A549 (cell line): ENCODE measurements at regions not wholly inside any gene's neighbourhood (a gene's known extent, or its start where the extent isn't known, plus 50 kb on each side); places are given as distances from the start of the nearest gene placed in this dataset.

ENCODE experiments used
- ATAC-seq, 2 experiments: fragments of 200-7000 bp in 1 of 2; fragments of >200 bp in 1 of 2; cut with Nextera tagmentation in 1 of 2; cut with Tn5 transposase in 1 of 2; 3 replicates each; pipeline versions ENCODE4 v1.8.0 to v1.9.1; 2018 to 2020; ENCODE audit warnings: mild to moderate bottlenecking in 1 of 2, moderate library complexity in 1 of 2
- CTCF ChIA-PET: fragments of 300-600 bp; sonication (Branson Sonifier 250); formaldehyde crosslinking; extraction: SDS; loops from one replicate; lab custom pipeline; 2021; ENCODE audit warnings: antibody characterized with exemption, inconsistent platforms; lab: Yijun Ruan, JAX
- POLR2A ChIA-PET: fragments of 350-600 bp; formaldehyde crosslinking; extraction: SDS; loops from one replicate; lab custom pipeline; 2021; ENCODE audit warnings: antibody characterized with exemption, inconsistent platforms; lab: Yijun Ruan, JAX
- DNase-seq, 2 experiments: peaks; one replicate each; pipeline versions ENCODE4 v3.0.0 to v3.0.0-alpha.2; 2011 to 2016; ENCODE audit warnings: low read depth in 1 of 2, low spot score in 1 of 2
- FAIRE-seq: peaks from 2 replicates; lab custom pipeline; 2011; peaks lifted over from hg19 to GRCh38; lab: Jason Lieb, UNC
- H3K27ac ChIP-seq, 2 experiments: fragments of >200 bp; sonication (Bioruptor Twin); formaldehyde crosslinking; 3 replicates each; pipeline ENCODE4 v1.5.1; 2016 to 2017
- H3K4me1 ChIP-seq: fragments of >200 bp; sonication (Bioruptor Twin); formaldehyde crosslinking; 3 replicates; pipeline ENCODE4 v1.6.1; 2016
- H3K4me2 ChIP-seq: fragments of >200 bp; sonication (Bioruptor Twin); formaldehyde crosslinking; 3 replicates; pipeline ENCODE4 v1.6.1; 2016
- H3K4me3 ChIP-seq: fragments of >200 bp; sonication (Bioruptor Twin); formaldehyde crosslinking; 3 replicates; pipeline ENCODE4 v1.5.1; 2016
- H3K9me3 ChIP-seq: fragments of >200 bp; sonication (Bioruptor Twin); formaldehyde crosslinking; 3 replicates; pipeline ENCODE4 v1.6.1; 2016
- BHLHE40 ChIP-seq: IDR thresholded peaks from 2 replicates; pipeline ENCODE4 v1.6.1; 2012; ENCODE audit warnings: low read depth, low read length, inconsistent platforms
- CHD2 ChIP-seq: fragments of 150-350 bp; IDR thresholded peaks from 2 replicates; pipeline ENCODE4 v1.6.1; 2014; ENCODE audit warnings: low read length; ENCODE audit not compliant: partially characterized antibody
- CHD4 ChIP-seq: fragments of 200-600 bp; sonication (generic); IDR thresholded peaks from 2 replicates; pipeline ENCODE4 v1.6.1; 2016; ENCODE audit warnings: antibody characterized with exemption, mild to moderate bottlenecking, borderline replicate concordance
- E2F6 ChIP-seq: IDR thresholded peaks from 2 replicates; pipeline ENCODE4 v1.6.1; 2012; ENCODE audit warnings: low read depth, borderline replicate concordance
- EHF ChIP-seq: fragments of 250-450 bp; sonication (Bioruptor Pico); IDR thresholded peaks from 2 replicates; pipeline ENCODE4 v1.5.0; 2020; ENCODE audit warnings: mild to moderate bottlenecking
- ESRRA ChIP-seq: fragments of 150-350 bp; IDR thresholded peaks from 2 replicates; pipeline ENCODE4 v1.6.1; 2014; ENCODE audit warnings: mild to moderate bottlenecking, low read length, borderline replicate concordance
- FOSB ChIP-seq: fragments of 250-450 bp; sonication (Bioruptor Pico); IDR thresholded peaks from 2 replicates; pipeline ENCODE4 v1.5.0; 2020; ENCODE audit warnings: mild to moderate bottlenecking, moderate library complexity
- GATA3 ChIP-seq: IDR thresholded peaks from 2 replicates; pipeline ENCODE4 v1.6.1; 2012; ENCODE audit warnings: borderline replicate concordance
- HOXA7 ChIP-seq: fragments of 250-450 bp; sonication (Bioruptor Pico); IDR thresholded peaks from 2 replicates; pipeline ENCODE4 v1.5.0; 2020; ENCODE audit warnings: mild to moderate bottlenecking, moderate library complexity
- HOXB13 ChIP-seq: fragments of 250-450 bp; sonication (Bioruptor Pico); IDR thresholded peaks from 2 replicates; pipeline ENCODE4 v1.5.0; 2020; ENCODE audit warnings: low read depth, mild to moderate bottlenecking, moderate library complexity
- HOXB5 ChIP-seq: fragments of 250-450 bp; sonication (Bioruptor Pico); IDR thresholded peaks from 2 replicates; pipeline ENCODE4 v1.5.0; 2020; ENCODE audit warnings: mild to moderate bottlenecking, moderate library complexity
- JUNB ChIP-seq: fragments of >200 bp; sonication (Bioruptor Twin); formaldehyde crosslinking; IDR thresholded peaks from 2 replicates; pipeline ENCODE4 v1.6.1; 2016
- KDM1A ChIP-seq: fragments of 200-600 bp; sonication (generic); IDR thresholded peaks from 2 replicates; pipeline ENCODE4 v1.6.1; 2016; ENCODE audit warnings: low read depth, mild to moderate bottlenecking
- KDM5A ChIP-seq: fragments of 200-600 bp; sonication (generic); IDR thresholded peaks from 2 replicates; pipeline ENCODE4 v1.6.1; 2016; ENCODE audit warnings: antibody characterized with exemption, mild to moderate bottlenecking
- MAX ChIP-seq: IDR thresholded peaks from 2 replicates; pipeline ENCODE4 v1.6.1; 2012
- MAZ ChIP-seq: fragments of 150-350 bp; IDR thresholded peaks from 2 replicates; pipeline ENCODE4 v1.6.1; 2014; ENCODE audit warnings: antibody characterized with exemption, low read depth, low read length, borderline replicate concordance
- MYC ChIP-seq: IDR thresholded peaks from 2 replicates; pipeline ENCODE4 v1.6.1; 2012; ENCODE audit warnings: mild to moderate bottlenecking, inconsistent platforms, low read length, improper control_type of control experiment, borderline replicate concordance
- NFE2L2 ChIP-seq: fragments of 150-350 bp; conservative IDR thresholded peaks from 2 replicates; pipeline ENCODE4 v1.6.1; 2014; ENCODE audit warnings: low read length
- NR3C1 ChIP-seq: fragments of >200 bp; sonication (Bioruptor Twin); formaldehyde crosslinking; IDR thresholded peaks from 3 replicates; pipeline ENCODE4 v1.6.1; 2017
- PBX3 ChIP-seq: IDR thresholded peaks from 2 replicates; pipeline ENCODE4 v1.6.1; 2012
- PHF8 ChIP-seq: fragments of 200-600 bp; sonication (generic); IDR thresholded peaks from 2 replicates; pipeline ENCODE4 v1.6.1; 2016; ENCODE audit warnings: low read depth, mild to moderate bottlenecking, antibody characterized with exemption, moderate library complexity, borderline replicate concordance
- RAD21 ChIP-seq, 2 experiments: fragments of >200 bp in 1 of 2; sonication (Bioruptor Twin) in 1 of 2; formaldehyde crosslinking in 1 of 2; IDR thresholded peaks in 1 of 2; conservative IDR thresholded peaks in 1 of 2; 2 replicates in 1 of 2; 3 replicates in 1 of 2; pipeline ENCODE4 v1.6.1; 2012 to 2018; ENCODE audit warnings: inconsistent platforms in 1 of 2
- REST ChIP-seq: fragments of 200-600 bp; sonication (generic); IDR thresholded peaks from 2 replicates; pipeline ENCODE4 v1.6.1; 2016; ENCODE audit warnings: antibody characterized with exemption, mild to moderate bottlenecking, moderate library complexity
- USF2 ChIP-seq: fragments of 450-650 bp; IDR thresholded peaks from 2 replicates; pipeline ENCODE4 v1.6.1; 2014; ENCODE audit warnings: antibody characterized with exemption
- ZFP36 ChIP-seq: fragments of 450-650 bp; IDR thresholded peaks from 2 replicates; pipeline ENCODE4 v1.6.1; 2014; ENCODE audit warnings: borderline replicate concordance; ENCODE audit not compliant: partially characterized antibody
- ZNF302 ChIP-seq: fragments of 250-450 bp; sonication (Bioruptor Pico); IDR thresholded peaks from 2 replicates; pipeline ENCODE4 v1.9.0; 2021; ENCODE audit warnings: inconsistent platforms, mild to moderate bottlenecking, moderate library complexity
- WGBS: methylation state at CpG from one replicate; pipeline ENCODE4 v1.1.6; 2017; ENCODE audit errors: missing lambda C conversion rate; 5-methylcytosine and 5-hydroxymethylcytosine counted together

- FAIRE-seq, result no peak
- H3K4me1 ChIP-seq, result no peaks in the 10 kb centered on the region
- DNase-seq, result no peak
- H3K4me3 ChIP-seq, result no peak overlapping the region
- no peak overlapping the region for H3K27ac ChIP-seq
- no peak for ATAC-seq
- H3K9me3 ChIP-seq, result no peaks in the 10 kb centered on the region
- ChIA-PET CTCF (no interaction called here), POLR2A (no interaction called here)
- no peak for TF ChIP-seq PBX3
- TF ChIP-seq MAX, result no peak
- no peak for TF ChIP-seq HOXB13 (CRISPR knock-in tag)
- 98% methylated on average over 2 of the region's 2 CpGs for WGBS
- H3K4me2 ChIP-seq, result no peak overlapping the region
Measured at GRCh38 chr21:16283516-16283915, 553.7 kb downstream of the USP25 start.

GRCh38 chr21:16285605-16286126 lies 555.9 kb downstream of the USP25 start:
- H3K4me3 ChIP-seq, result no peak overlapping the region
- DNase-seq (no peak), FAIRE-seq (no peak), ATAC-seq (no peak)
- no peaks in the 10 kb centered on the region for H3K4me1 ChIP-seq
- no peak overlapping the region for H3K27ac ChIP-seq
- WGBS, result 87% methylated on average over 5 of the region's 5 CpGs
- ChIA-PET CTCF (interaction anchor here (0.7 kb wide), 1 partner anchor 259 kb away, joined by 3 read pairs; no protein-coding TSS in a partner anchor), POLR2A (interaction anchor here (0.7 kb wide), 1 partner anchor 198 kb away, joined by 4 read pairs; no protein-coding TSS in a partner anchor)
- H3K4me2 ChIP-seq, result no peak overlapping the region
- TF ChIP-seq PBX3 (no peak), BHLHE40 (no peak), EHF (CRISPR knock-in tag) (no peak), NFE2L2 (no peak), CHD2 (no peak), KDM1A (no peak), ZFP36 (no peak), E2F6 (no peak), HOXB13 (CRISPR knock-in tag) (no peak), REST (no peak), HOXA7 (no peak), ZNF302 (CRISPR knock-in tag) (no peak), JUNB (no peak), USF2 (no peak)
- no peaks in the 10 kb centered on the region for H3K9me3 ChIP-seq

- Histone ChIP-seq H3K4me1 (no peaks in the 10 kb centered on the region), H3K4me3 (no peak overlapping the region), H3K9me3 (no peaks in the 10 kb centered on the region), H3K27ac (no peak overlapping the region), H3K4me2 (no peak overlapping the region)
- ChIA-PET POLR2A (no interaction called here), CTCF (no interaction called here)
- ATAC-seq (no peak), FAIRE-seq (no peak), DNase-seq (no peak)
- WGBS, result 77% methylated on average over 2 of the region's 2 CpGs
- TF ChIP-seq MAX (no peak), CHD4 (no peak), MYC (no peak), ESRRA (no peak), RAD21 (conservative IDR thresholded peaks at IDR 0.05 in 1 of 2, IDR thresholded peaks at IDR 0.05 in 1 of 2) (no peak), GATA3 (no peak), FOSB (CRISPR knock-in tag) (no peak), NR3C1 (no peak), HOXB5 (CRISPR knock-in tag) (no peak), KDM5A (no peak), PHF8 (no peak), MAZ (no peak)
Measured at GRCh38 chr21:16287046-16287445, 557.3 kb downstream of the USP25 start.
